ENCODE measurements at regions not wholly inside any gene's neighbourhood (a gene's known extent, or its start where the extent isn't known, plus 50 kb on each side); places are given as distances from the start of the nearest gene placed in this dataset.

- FAIRE-seq: no peak
These were observed 329.4 kb upstream of the TBC1D5 start for GRCh38 chr3:18071833-18072232.

DNA sequence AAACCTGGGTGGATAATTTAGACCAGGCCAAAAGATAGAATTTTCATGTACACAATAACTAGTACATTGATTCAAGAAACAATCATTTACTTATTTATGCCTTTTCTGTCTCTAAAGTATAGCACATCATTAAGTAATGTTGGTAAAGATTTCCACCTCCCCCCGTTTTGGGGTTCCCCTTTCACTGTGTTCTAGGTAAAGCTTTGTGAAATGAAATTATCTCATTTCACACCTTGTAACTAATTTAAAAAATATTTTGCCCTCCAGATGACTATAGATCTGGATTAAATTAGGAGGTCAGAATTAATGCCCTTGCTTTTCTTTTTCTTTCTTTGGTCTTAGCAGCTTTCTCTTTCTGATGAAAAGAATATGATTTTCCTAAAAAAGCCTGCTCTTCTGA is 328.5 kb upstream of the TBC1D5 start:
- no peak for FAIRE-seq

DNA sequence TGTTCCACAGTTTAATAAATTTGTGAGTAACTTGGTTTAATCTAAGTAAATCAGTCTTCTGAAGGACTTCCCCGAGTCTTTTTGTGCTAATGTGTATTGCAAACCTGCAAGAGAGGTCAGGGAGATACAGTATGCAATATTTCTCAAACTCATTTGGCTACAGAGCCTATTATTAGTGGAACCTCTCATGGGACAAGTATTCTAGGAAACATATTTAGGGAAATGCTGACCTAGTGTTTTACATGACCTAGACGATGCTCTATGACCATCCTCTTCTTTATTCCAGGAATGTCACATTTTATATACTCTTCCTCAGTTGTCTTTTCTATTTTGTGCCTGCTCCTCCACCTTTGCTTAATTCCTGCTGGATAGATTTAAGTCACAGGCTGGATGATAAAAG is 327.8 kb upstream of the TBC1D5 start:
- FAIRE-seq: no peak

- no peak for FAIRE-seq
These were observed 327.1 kb upstream of the TBC1D5 start for GRCh38 chr3:18069568-18069967.

DNA sequence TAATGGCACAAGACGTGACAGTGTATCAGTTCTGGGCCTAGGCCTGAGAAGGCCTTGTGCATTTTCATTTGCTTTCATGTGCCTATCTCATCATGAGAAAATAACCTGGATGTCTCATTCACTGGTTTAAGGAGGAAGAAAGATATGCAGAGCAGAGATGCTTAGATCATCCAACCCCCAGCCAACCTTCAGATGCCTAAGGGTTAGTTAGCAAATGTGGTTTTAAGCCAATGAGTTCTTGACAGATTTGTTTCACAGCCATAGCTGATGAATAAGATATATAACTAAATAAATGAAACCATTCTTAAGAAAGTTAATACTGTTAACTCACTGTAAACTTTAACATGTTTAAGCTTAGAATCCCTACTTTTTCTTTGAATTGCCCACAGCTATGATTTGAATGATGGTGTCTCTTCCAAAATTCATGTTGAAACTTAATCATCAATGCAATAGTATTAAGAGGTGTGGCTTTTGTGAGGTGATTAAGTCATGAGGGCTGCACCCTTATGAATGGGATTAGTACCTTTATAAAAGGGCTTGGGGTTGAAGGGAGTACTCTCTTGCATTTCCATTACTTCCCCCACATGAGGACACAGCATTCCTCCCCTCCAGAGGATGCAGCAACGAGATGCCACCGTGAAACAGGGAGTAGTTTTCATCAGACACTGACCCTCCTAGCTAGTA is 324.6 kb upstream of the TBC1D5 start:
- no peak for FAIRE-seq

GRCh38 chr3:18064586-18064985 is 322.2 kb upstream of the TBC1D5 start:
- FAIRE-seq: no peak

DNA sequence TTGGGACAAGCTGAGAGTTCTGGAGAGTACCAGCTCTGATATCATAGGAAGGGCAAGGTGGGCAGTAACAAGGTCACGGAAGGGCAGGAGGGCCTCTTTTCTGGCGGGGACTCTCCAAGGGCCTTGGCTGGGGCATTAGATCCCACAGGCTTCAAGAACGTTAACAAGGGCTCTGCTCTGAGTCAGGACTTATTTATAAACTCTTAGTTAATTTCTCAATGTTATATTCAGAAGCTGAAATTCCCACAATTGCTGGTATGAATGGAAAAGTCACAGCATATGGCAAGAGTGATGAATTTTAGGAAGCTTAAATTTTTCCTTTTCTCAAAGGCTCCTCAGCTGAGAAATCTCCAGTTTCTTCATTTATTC is 320.2 kb upstream of the TBC1D5 start:
- FAIRE-seq: no peak

GRCh38 chr3:18061737-18062656 is 319.6 kb upstream of the TBC1D5 start:
- FAIRE-seq: no peak

DNA sequence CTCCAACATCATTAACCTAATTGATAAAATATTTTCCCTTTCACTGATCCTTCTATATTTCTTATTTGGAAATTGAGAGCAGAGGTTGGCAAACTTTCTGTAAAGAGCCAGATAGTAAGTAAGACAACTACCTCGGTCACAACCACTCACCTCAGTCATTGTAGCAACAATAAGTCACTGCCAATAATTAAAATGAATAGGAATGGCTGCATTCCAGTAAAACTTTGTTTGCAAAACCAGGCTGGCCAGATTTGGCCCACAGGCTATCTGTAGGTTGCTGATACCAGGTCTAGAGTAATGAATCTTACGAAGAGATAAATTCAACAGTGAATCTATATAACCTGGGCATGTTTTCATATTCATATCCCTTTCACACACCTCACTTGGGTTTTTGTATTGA is 316.2 kb upstream of the TBC1D5 start:
- FAIRE-seq: no peak

GRCh38 chr3:18057471-18058091 is 315.1 kb upstream of the TBC1D5 start:
- no peak for FAIRE-seq

- FAIRE-seq: no peak
These were observed 312.2 kb upstream of the TBC1D5 start for GRCh38 chr3:18054625-18055024.

- FAIRE-seq: no peak
These were observed 308.9 kb upstream of the TBC1D5 start for GRCh38 chr3:18051306-18051705.

DNA sequence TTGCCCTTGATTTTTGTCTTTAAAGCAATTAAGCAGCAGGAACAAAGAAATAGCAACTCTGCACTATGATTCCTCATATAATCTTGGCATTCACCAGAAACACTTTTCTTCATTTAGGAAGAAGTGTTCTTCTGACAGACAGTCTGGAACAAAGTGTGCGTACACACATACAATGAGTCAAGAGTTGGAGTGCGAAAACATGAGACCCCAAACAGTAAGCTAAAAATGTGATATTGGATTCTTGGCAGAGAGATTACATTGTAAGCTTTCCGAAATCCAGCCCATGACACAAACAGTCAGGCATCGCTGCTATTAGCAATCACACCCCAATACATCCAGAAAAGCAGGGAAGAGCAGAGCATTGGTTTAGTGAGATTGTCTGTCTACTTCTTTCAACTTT is 306.7 kb upstream of the TBC1D5 start:
- no peak for FAIRE-seq

- no peak for FAIRE-seq
These were observed 304.6 kb upstream of the TBC1D5 start for GRCh38 chr3:18047052-18047451.

DNA sequence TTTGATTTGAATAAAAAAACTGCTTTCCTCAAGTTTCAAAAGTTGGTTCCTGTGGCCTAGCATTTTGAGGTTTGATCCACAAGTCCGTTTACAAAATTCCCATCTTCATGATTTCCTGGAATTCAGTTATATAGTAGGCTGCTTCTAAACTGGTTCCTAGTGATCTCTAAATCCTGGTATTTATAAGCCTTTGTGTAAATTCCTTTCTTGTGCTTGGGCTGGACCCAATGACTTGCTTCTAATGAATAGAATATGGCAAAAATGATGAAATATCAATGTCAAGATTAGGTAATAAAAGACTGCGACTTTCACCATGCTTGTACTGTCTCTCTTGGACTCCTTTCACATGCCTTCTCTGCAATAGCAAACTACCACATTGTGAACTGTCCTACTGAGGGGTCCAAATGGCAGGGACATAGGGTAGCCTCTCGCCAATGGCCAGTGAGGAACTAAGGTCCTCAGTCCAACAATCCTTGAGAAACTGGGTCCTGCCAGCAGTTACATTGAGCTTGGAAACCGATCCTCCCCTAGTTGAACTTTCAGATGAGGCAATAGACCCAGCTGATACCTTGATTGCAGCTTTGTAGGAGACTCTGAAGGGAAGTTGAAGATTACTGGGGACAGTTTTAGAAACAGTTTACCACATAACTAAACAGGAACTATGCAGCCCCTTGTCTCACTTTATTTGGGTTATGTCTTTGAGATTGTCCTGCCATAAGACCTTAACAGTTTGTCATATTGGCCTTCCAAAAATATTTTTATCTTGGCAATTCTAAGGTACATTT is 303.9 kb upstream of the TBC1D5 start:
- no peak for FAIRE-seq

GRCh38 chr3:18044971-18045880 is 302.8 kb upstream of the TBC1D5 start:
- no peak for FAIRE-seq

DNA sequence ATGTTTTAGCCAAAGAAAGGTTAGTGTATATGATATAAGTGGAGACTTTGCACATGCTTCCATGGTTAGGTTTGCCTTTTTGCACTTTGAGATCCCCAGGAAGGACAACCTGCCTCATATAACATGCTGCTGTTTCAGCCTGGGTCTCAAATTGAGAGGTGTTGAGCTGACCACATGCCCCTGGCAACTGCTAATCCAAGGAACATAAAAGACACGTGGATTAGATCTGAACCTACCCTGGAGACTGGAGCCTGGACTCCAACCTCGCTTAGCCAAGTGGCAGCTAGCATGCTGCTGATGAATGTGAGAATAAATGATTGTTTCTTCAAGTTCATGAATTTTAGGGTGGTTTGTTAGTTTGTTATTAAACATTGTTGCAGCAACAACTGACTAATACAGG is 301.8 kb upstream of the TBC1D5 start:
- FAIRE-seq: no peak

GRCh38 chr3:18036450-18036815 is 294.0 kb upstream of the TBC1D5 start:
- no peak for FAIRE-seq

GRCh38 chr3:18035641-18036449 is 293.4 kb upstream of the TBC1D5 start:
- no peak for FAIRE-seq

DNA sequence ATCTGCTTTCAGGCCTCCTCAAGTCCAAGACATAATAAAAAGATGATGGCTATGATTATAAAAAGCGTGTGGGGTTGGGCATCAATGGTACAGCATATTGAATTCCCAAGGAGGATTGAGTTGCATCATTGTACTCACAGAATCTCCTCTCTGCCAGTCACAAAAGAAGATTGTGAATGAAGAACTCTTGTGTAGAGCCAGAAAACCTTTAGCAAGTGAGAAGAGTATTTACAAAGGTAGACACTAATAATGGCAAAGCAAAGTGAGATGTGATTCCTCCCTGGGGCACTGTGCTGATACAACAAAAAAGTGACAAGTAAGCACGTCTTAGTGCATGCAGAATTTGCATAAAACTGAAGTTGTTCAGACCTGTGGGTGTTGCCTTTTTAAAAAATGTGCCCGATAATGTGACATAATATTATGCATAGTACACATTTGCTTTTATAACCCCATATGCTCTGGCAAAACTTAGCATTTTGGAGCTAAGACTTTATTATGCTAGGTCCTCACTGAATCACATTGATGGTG is 291.2 kb upstream of the TBC1D5 start:
- FAIRE-seq: no peak

DNA sequence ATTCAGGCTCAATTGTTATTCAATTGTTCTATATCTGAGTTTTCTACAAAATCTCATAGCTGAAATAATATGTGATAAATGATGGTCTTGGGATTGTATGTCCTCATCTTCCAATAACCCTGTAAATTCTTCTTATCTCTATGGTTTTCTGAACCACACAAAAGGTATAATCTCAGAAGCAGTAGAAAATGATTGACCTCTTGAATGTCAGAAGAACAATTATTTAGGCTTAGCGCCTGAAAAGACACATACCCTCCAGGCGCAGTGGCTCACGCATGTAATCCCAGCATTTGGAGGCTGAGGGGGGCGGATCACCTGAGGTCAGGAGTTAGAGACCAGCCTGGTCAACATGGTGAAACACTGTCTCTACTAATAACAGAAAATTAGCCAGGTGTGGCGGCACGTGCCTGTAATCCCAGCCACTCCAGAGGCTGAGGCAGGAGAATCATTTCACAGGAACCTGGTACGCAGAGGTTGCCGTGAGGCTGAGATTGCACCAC is 288.0 kb upstream of the TBC1D5 start:
- no peak for FAIRE-seq

Measured in colon (tissue), 2 donors.